ENCODE measurements at regions not wholly inside any gene's neighbourhood (a gene's known extent, or its start where the extent isn't known, plus 50 kb on each side); places are given as distances from the start of the nearest gene placed in this dataset.

GRCh38 chr6:10266061-10266460, 148.8 kb downstream of the TFAP2A start:
- TF ChIP-seq THYN1 (CRISPR knock-in tag; IDR thresholded peaks at IDR 0.05; ENCODE audit: borderline replicate concordance, low read depth) (no peak), POLR2AphosphoS5 (IDR thresholded peaks at IDR 0.05; ENCODE audit: low read depth, low read length) (no peak), CTCF (CRISPR knock-in tag; IDR thresholded peaks at IDR 0.05) (no peak), SKIL (CRISPR knock-in tag; IDR thresholded peaks at IDR 0.05; ENCODE audit: borderline replicate concordance) (no peak), ELF4 (CRISPR knock-in tag; IDR thresholded peaks at IDR 0.05; ENCODE audit: borderline replicate concordance) (no peak), DNMT3B (CRISPR knock-in tag; conservative IDR thresholded peaks at IDR 0.05) (no peak), IRF9 (CRISPR knock-in tag; IDR thresholded peaks at IDR 0.05; ENCODE audit: borderline replicate concordance) (no peak), ZNF274 (CRISPR knock-in tag; IDR thresholded peaks at IDR 0.05) (no peak), YEATS4 (CRISPR knock-in tag; IDR thresholded peaks at IDR 0.05; ENCODE audit: borderline replicate concordance) (no peak), ATF6 (CRISPR knock-in tag; conservative IDR thresholded peaks at IDR 0.05) (no peak), E2F1 (CRISPR knock-in tag; IDR thresholded peaks at IDR 0.05) (no peak)

All from HepG2 (cell line).